HEK293 (cell line): ENCODE measurements at regions not wholly inside any gene's neighbourhood (a gene's known extent, or its start where the extent isn't known, plus 50 kb on each side); places are given as distances from the start of the nearest gene placed in this dataset.

Experiments
- CTCF ChIA-PET: fragments of 350-600 bp; formaldehyde crosslinking; extraction: SDS; loops from one replicate; lab custom pipeline; 2021; ENCODE audit warnings: antibody characterized with exemption; lab: Yijun Ruan, JAX
- POLR2A ChIA-PET: fragments of 300-600 bp; formaldehyde crosslinking; extraction: SDS; loops from one replicate; lab custom pipeline; 2020; ENCODE audit warnings: antibody characterized with exemption, inconsistent platforms; lab: Yijun Ruan, JAX
- H3K27ac ChIP-seq: fragments of 200-500 bp; sonication (Bioruptor generic); 2 replicates; pipeline ENCODE4 v1.5.1; 2014; ENCODE audit warnings: low read depth, low read length, control low read depth, inconsistent platforms; ENCODE audit errors: extremely low read depth
- H3K36me3 ChIP-seq, 2 experiments: fragments of 200-500 bp in 1 of 2; sonication (Bioruptor generic) in 1 of 2; 1 replicate in 1 of 2; 2 replicates in 1 of 2; pipeline ENCODE4 v1.5.1; 2014 to 2017; ENCODE audit warnings: inconsistent platforms in 2 of 2, low read length in 2 of 2; ENCODE audit not compliant: control insufficient read depth in 2 of 2, insufficient read depth in 1 of 2
- H3K4me1 ChIP-seq: fragments of 200-500 bp; sonication (Bioruptor generic); 2 replicates; pipeline ENCODE4 v1.5.1; 2014; ENCODE audit warnings: mild to moderate bottlenecking, low read length, inconsistent platforms; ENCODE audit not compliant: control insufficient read depth, insufficient read depth
- H3K4me3 ChIP-seq: 2 replicates; pipeline ENCODE4 v1.5.1; 2011; ENCODE audit warnings: low read depth, mild to moderate bottlenecking, control low read depth, low read length, moderate library complexity
- H3K9me3 ChIP-seq: fragments of 200-500 bp; sonication (Bioruptor generic); 2 replicates; pipeline ENCODE4 v1.5.1; 2014; ENCODE audit warnings: low read depth, low read length, inconsistent platforms; ENCODE audit not compliant: control insufficient read depth, insufficient read depth
- KLF1 ChIP-seq: fragments of 450-650 bp; formaldehyde crosslinking; IDR thresholded peaks from 2 replicates; pipeline ENCODE4 v1.5.1; 2016; ENCODE audit warnings: missing biosample characterization, missing genetic modification characterization
- KLF10 ChIP-seq: fragments of 450-650 bp; IDR thresholded peaks from 2 replicates; pipeline ENCODE4 v1.5.1; 2018; ENCODE audit warnings: missing biosample characterization, mild to moderate bottlenecking, missing genetic modification characterization
- SCRT2 ChIP-seq: fragments of 450-650 bp; formaldehyde crosslinking; IDR thresholded peaks from 2 replicates; pipeline ENCODE4 v1.5.1; 2016; ENCODE audit warnings: missing biosample characterization, missing genetic modification characterization
- SETDB1 ChIP-seq: IDR thresholded peaks from one replicate; pipeline ENCODE4 v1.6.1; 2017; ENCODE audit warnings: mild to moderate bottlenecking, low read length, moderate library complexity, mixed read lengths; ENCODE audit not compliant: insufficient read length
- TRIM28 ChIP-seq: IDR thresholded peaks from 2 replicates; pipeline ENCODE4 v1.6.1; 2011; ENCODE audit warnings: low read length, control low read depth, borderline replicate concordance
- YY2 ChIP-seq: fragments of 450-650 bp; formaldehyde crosslinking; IDR thresholded peaks from 2 replicates; pipeline ENCODE4 v1.5.1; 2016; ENCODE audit warnings: missing biosample characterization, missing genetic modification characterization
- ZBTB17 ChIP-seq: fragments of 450-650 bp; formaldehyde crosslinking; IDR thresholded peaks from 2 replicates; pipeline ENCODE4 v1.5.1; 2016; ENCODE audit warnings: missing biosample characterization, missing genetic modification characterization
- ZBTB20 ChIP-seq: fragments of 450-650 bp; formaldehyde crosslinking; IDR thresholded peaks from 2 replicates; pipeline ENCODE4 v1.5.1; 2016; ENCODE audit warnings: missing biosample characterization, missing genetic modification characterization
- ZBTB21 ChIP-seq: fragments of 450-650 bp; formaldehyde crosslinking; IDR thresholded peaks from 2 replicates; pipeline ENCODE4 v1.5.1; 2017; ENCODE audit warnings: missing biosample characterization, missing genetic modification characterization
- ZFHX2 ChIP-seq: fragments of 450-650 bp; formaldehyde crosslinking; conservative IDR thresholded peaks from 2 replicates; pipeline ENCODE4 v1.5.1; 2016; ENCODE audit warnings: missing biosample characterization, missing genetic modification characterization
- ZNF112 ChIP-seq: fragments of 450-650 bp; formaldehyde crosslinking; IDR thresholded peaks from 2 replicates; pipeline ENCODE4 v1.5.0; 2017; ENCODE audit warnings: missing biosample characterization, missing genetic modification characterization
- ZNF157 ChIP-seq: fragments of 450-650 bp; formaldehyde crosslinking; IDR thresholded peaks from 2 replicates; pipeline ENCODE4 v1.5.1; 2016; ENCODE audit warnings: missing biosample characterization, missing genetic modification characterization
- ZNF211 ChIP-seq: fragments of 450-650 bp; formaldehyde crosslinking; IDR thresholded peaks from 2 replicates; pipeline ENCODE4 v1.5.1; 2016; ENCODE audit warnings: low read depth, missing biosample characterization, missing genetic modification characterization
- ZNF274 ChIP-seq, 2 experiments: fragments of 200-500 bp in 1 of 2; fragments of 450-650 bp in 1 of 2; sonication (Bioruptor generic) in 1 of 2; formaldehyde crosslinking in 1 of 2; IDR thresholded peaks; 2 replicates each; pipeline versions ENCODE4 v1.5.1 to v1.6.1; 2014 to 2016; ENCODE audit warnings: borderline replicate concordance in 1 of 2, inconsistent platforms in 1 of 2, low read length in 1 of 2, missing biosample characterization in 1 of 2, missing genetic modification characterization in 1 of 2
- ZNF292 ChIP-seq: fragments of 450-650 bp; formaldehyde crosslinking; IDR thresholded peaks from 2 replicates; pipeline ENCODE4 v1.5.1; 2016; ENCODE audit warnings: low read depth, missing biosample characterization, missing genetic modification characterization, borderline replicate concordance
- ZNF341 ChIP-seq: fragments of 450-650 bp; formaldehyde crosslinking; IDR thresholded peaks from 2 replicates; pipeline ENCODE4; 2016; ENCODE audit warnings: low read depth, missing biosample characterization, missing genetic modification characterization
- ZNF558 ChIP-seq: fragments of 450-650 bp; formaldehyde crosslinking; IDR thresholded peaks from 2 replicates; pipeline ENCODE4 v1.5.1; 2016; ENCODE audit warnings: missing biosample characterization, missing genetic modification characterization
- ZNF596 ChIP-seq: fragments of 450-650 bp; IDR thresholded peaks from 2 replicates; pipeline ENCODE4 v1.5.0; 2018; ENCODE audit warnings: missing biosample characterization, mild to moderate bottlenecking, missing genetic modification characterization, moderate library complexity
- ZNF658 ChIP-seq: fragments of 450-650 bp; formaldehyde crosslinking; IDR thresholded peaks from 2 replicates; pipeline ENCODE4; 2016; ENCODE audit warnings: missing biosample characterization, missing genetic modification characterization
- ZNF670 ChIP-seq: fragments of 450-650 bp; formaldehyde crosslinking; IDR thresholded peaks from 2 replicates; pipeline ENCODE4 v1.5.1; 2016; ENCODE audit warnings: missing biosample characterization, missing genetic modification characterization, low read depth
- ZNF837 ChIP-seq: fragments of 450-650 bp; formaldehyde crosslinking; IDR thresholded peaks from 2 replicates; pipeline ENCODE4 v1.5.1; 2016; ENCODE audit warnings: missing biosample characterization, missing genetic modification characterization
- ZXDB ChIP-seq: fragments of 450-650 bp; formaldehyde crosslinking; IDR thresholded peaks from 2 replicates; pipeline ENCODE4 v1.5.1; 2016; ENCODE audit warnings: missing biosample characterization, missing genetic modification characterization
- TF ChIP-seq, protein P1 (sequence below): fragments of 450-650 bp; formaldehyde crosslinking; IDR thresholded peaks from 2 replicates; pipeline ENCODE4; 2016; ENCODE audit warnings: missing biosample characterization, missing genetic modification characterization
- TF ChIP-seq, protein P2 (sequence below): fragments of 450-650 bp; formaldehyde crosslinking; IDR thresholded peaks from 2 replicates; pipeline ENCODE4 v1.5.1; 2016; ENCODE audit warnings: missing biosample characterization, missing genetic modification characterization
- TF ChIP-seq, protein P3 (sequence below): fragments of 450-650 bp; formaldehyde crosslinking; IDR thresholded peaks from 2 replicates; pipeline ENCODE4 v1.5.1; 2016; ENCODE audit warnings: missing biosample characterization, missing genetic modification characterization
- TF ChIP-seq, protein P4 (sequence below): fragments of 450-650 bp; formaldehyde crosslinking; IDR thresholded peaks from 2 replicates; pipeline ENCODE4 v1.5.1; 2016; ENCODE audit warnings: missing biosample characterization, missing genetic modification characterization

DNA sequence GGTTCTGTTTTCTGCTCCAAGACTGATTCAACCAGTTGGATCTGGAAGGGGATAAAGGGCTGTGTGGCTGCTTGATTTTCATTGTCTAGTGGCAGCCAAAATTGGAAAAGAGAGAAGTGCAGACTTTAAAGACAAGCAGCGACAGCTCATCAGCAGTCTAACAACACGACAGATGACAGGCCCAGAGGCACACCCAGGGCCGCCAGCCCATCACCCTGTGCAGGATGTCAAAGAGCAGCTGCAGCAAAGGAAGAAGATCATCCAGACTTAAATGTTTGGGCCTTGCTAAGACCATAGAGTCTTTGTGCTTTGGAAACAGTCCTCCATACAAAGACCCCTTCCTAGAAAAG lies 421.0 kb upstream of the KLF12 start:
- Histone ChIP-seq H3K27ac (no peak overlapping the region), H3K9me3 (no peaks in the 10 kb centered on the region), H3K36me3 (no peaks in the 10 kb centered on the region), H3K4me1 (no peaks in the 10 kb centered on the region), H3K4me3 (no peak overlapping the region)
- TF ChIP-seq, protein P1, sequence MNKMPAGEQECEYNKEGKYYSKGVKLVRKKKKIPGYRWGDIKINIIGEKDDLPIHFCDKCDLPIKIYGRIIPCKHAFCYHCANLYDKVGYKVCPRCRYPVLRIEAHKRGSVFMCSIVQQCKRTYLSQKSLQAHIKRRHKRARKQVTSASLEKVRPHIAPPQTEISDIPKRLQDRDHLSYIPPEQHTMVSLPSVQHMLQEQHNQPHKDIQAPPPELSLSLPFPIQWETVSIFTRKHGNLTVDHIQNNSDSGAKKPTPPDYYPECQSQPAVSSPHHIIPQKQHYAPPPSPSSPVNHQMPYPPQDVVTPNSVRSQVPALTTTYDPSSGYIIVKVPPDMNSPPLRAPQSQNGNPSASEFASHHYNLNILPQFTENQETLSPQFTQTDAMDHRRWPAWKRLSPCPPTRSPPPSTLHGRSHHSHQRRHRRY (tag by site-specific recombination), result no peak
- TF ChIP-seq ZNF274 (IDR thresholded peaks at IDR 0.05; ENCODE audit: low read length) (no peak), ZNF274 (tag by site-specific recombination; IDR thresholded peaks at IDR 0.05; ENCODE audit: borderline replicate concordance) (no peak), KLF1 (tag by site-specific recombination) (no peak), ZNF211 (tag by site-specific recombination) (no peak), ZBTB20 (no peak), TRIM28 (no peak)
- TF ChIP-seq, protein P2, sequence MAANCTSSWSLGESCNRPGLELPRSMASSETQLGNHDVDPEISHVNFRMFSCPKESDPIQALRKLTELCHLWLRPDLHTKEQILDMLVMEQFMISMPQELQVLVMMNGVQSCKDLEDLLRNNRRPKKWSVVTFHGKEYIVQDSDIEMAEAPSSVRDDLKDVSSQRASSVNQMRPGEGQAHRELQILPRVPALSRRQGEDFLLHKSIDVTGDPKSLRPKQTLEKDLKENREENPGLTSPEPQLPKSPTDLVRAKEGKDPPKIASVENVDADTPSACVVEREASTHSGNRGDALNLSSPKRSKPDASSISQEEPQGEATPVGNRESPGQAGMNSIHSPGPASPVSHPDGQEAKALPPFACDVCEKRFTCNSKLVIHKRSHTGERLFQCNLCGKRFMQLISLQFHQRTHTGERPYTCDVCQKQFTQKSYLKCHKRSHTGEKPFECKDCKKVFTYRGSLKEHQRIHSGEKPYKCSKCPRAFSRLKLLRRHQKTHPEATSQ (tag by site-specific recombination), result no peak
- POLR2A ChIA-PET, result interaction anchor here (0.6 kb wide), 1 partner anchor 549 kb away, joined by 8 read pairs; no protein-coding TSS in a partner anchor
- CTCF ChIA-PET, result no interaction called here

DNA sequence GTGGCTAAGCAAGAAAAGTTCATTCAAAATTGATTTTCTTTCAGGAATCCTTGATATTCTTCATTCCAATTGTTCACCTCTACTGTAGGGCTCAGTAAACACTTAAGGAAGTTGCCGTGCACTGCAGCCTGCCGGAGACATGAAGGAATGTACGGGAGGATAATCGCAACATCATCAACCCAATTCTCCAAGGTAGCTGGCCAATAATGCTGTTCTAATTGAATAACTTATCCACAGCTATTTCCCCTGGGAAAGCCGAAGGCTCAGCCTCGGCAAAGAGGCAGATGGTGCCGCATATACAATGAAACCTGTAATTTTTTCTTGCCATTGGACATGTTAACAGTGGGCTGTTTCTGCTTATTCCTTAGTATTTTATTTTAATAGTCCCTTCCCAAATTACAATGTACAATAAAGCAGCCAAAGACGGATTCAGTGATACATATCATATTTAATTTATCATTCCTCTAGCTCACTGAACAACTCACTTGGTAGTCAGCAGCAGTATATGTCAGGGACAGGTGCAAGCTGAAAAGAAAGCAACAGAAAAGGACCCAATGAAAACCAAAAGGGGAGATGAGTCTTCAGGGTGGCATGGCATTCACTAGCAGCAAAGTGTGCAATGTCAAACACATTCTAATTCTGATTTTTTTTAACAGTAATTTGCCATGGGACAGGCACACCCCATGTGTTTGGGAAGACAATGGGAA lies 420.5 kb upstream of the KLF12 start:
- H3K4me1 ChIP-seq, result no peaks in the 10 kb centered on the region
- H3K4me3 ChIP-seq, result no peak overlapping the region
- ChIA-PET POLR2A (interaction anchor here (0.6 kb wide), 1 partner anchor 549 kb away, joined by 8 read pairs; no protein-coding TSS in a partner anchor), CTCF (no interaction called here)
- no peaks in the 10 kb centered on the region for H3K36me3 ChIP-seq
- no peak for TF ChIP-seq ZFHX2 (tag by site-specific recombination)
- no peak for TF ChIP-seq SETDB1
- TF ChIP-seq ZNF341, result no peak
- no peak for TF ChIP-seq SCRT2
- TF ChIP-seq ZXDB (tag by site-specific recombination), result no peak
- TF ChIP-seq, protein P3, sequence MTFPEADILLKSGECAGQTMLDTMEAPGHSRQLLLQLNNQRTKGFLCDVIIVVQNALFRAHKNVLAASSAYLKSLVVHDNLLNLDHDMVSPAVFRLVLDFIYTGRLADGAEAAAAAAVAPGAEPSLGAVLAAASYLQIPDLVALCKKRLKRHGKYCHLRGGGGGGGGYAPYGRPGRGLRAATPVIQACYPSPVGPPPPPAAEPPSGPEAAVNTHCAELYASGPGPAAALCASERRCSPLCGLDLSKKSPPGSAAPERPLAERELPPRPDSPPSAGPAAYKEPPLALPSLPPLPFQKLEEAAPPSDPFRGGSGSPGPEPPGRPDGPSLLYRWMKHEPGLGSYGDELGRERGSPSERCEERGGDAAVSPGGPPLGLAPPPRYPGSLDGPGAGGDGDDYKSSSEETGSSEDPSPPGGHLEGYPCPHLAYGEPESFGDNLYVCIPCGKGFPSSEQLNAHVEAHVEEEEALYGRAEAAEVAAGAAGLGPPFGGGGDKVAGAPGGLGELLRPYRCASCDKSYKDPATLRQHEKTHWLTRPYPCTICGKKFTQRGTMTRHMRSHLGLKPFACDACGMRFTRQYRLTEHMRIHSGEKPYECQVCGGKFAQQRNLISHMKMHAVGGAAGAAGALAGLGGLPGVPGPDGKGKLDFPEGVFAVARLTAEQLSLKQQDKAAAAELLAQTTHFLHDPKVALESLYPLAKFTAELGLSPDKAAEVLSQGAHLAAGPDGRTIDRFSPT (tag by site-specific recombination), result no peak
- no peak for TF ChIP-seq ZBTB17 (tag by site-specific recombination)
- TF ChIP-seq, protein P4, sequence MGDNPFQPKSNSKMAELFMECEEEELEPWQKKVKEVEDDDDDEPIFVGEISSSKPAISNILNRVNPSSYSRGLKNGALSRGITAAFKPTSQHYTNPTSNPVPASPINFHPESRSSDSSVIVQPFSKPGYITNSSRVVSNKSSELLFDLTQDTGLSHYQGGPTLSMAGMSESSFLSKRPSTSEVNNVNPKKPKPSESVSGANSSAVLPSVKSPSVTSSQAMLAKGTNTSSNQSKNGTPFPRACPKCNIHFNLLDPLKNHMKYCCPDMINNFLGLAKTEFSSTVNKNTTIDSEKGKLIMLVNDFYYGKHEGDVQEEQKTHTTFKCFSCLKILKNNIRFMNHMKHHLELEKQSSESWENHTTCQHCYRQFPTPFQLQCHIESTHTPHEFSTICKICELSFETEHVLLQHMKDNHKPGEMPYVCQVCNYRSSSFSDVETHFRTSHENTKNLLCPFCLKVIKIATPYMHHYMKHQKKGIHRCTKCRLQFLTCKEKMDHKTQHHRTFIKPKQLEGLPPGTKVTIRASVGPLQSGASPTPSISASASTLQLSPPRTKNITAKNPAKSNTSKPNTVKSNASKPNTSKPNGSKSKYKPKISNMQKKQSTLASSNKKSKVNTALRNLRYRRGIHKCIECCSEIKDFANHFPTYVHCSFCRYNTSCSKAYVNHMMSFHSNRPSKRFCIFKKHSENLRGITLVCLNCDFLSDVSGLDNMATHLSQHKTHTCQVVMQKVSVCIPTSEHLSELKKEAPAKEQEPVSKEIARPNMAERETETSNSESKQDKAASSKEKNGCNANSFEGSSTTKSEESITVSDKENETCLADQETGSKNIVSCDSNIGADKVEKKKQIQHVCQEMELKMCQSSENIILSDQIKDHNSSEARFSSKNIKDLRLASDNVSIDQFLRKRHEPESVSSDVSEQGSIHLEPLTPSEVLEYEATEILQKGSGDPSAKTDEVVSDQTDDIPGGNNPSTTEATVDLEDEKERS (tag by site-specific recombination), result no peak
- TF ChIP-seq ZNF670 (tag by site-specific recombination), result no peak
- no peak for TF ChIP-seq YY2 (tag by site-specific recombination)
- TF ChIP-seq KLF10 (tag by site-specific recombination), result no peak
- TF ChIP-seq ZNF558 (tag by site-specific recombination), result no peak
- TF ChIP-seq ZNF112 (tag by site-specific recombination), result no peak
- no peak for TF ChIP-seq ZNF292
- TF ChIP-seq ZNF658, result no peak
- TF ChIP-seq ZNF837 (tag by site-specific recombination), result no peak
- no peak for TF ChIP-seq ZBTB21 (tag by site-specific recombination)
- no peak for TF ChIP-seq ZNF157 (tag by site-specific recombination)
- no peak for TF ChIP-seq ZNF596
- no peak overlapping the region for H3K27ac ChIP-seq
- H3K9me3 ChIP-seq, result no peaks in the 10 kb centered on the region
